Endothelial cell of umbilical vein (primary cell): ENCODE measurements at regions not wholly inside any gene's neighbourhood (a gene's known extent, or its start where the extent isn't known, plus 50 kb on each side); places are given as distances from the start of the nearest gene placed in this dataset.

Experiments used
- BruUV-seq: library from RNA; stranded (reverse); fragments of 400-500 nt; replicated peaks from 2 replicates; lab custom pipeline; 2021; lab: Mats Ljungman, UMichigan
- CTCF ChIA-PET: fragments of 300-600, 350-600 bp; sonication (Branson Sonifier 250); formaldehyde crosslinking; loops from one replicate; lab custom pipeline; 2021; ENCODE audit warnings: antibody characterized with exemption, inconsistent platforms; lab: Charles Lee
- POLR2A ChIA-PET: fragments of 300-600, 350-600 bp; sonication (Branson Sonifier 250); formaldehyde crosslinking; loops from one replicate; lab custom pipeline; 2021; ENCODE audit warnings: antibody characterized with exemption, inconsistent platforms; lab: Charles Lee
- DNase-seq: peaks from one replicate; pipeline ENCODE4 v3.0.0-alpha.2; 2011; ENCODE audit warnings: low read depth, low spot score
- FAIRE-seq: peaks from 2 replicates; lab custom pipeline; 2011; peaks lifted over from hg19 to GRCh38; lab: Jason Lieb, UNC
- H2AFZ ChIP-seq: 2 replicates; pipeline ENCODE4 v1.6.0; 2012; ENCODE audit warnings: low read depth, low read length, control low read depth, inconsistent platforms
- H3K27ac ChIP-seq: 2 replicates; pipeline ENCODE4 v1.5.1; 2011; ENCODE audit warnings: low read depth, mild to moderate bottlenecking, control low read depth, low read length, moderate library complexity; ENCODE audit not compliant: insufficient read depth
- H3K27me3 ChIP-seq, 2 experiments: 2 replicates each; pipeline versions ENCODE4 v1.6.0 to v1.6.1; 2011; ENCODE audit warnings: low read length in 2 of 2, mixed read lengths in 1 of 2; ENCODE audit not compliant: control insufficient read depth in 2 of 2, insufficient read depth in 2 of 2
- H3K36me3 ChIP-seq, 2 experiments: 2 replicates in 1 of 2; 3 replicates in 1 of 2; pipeline ENCODE4 v1.5.1; 2011; ENCODE audit warnings: low read length in 2 of 2, mild to moderate bottlenecking in 1 of 2, moderate library complexity in 1 of 2; ENCODE audit not compliant: control insufficient read depth in 2 of 2, insufficient read depth in 2 of 2; ENCODE audit errors: extremely low read depth in 1 of 2
- H3K4me1 ChIP-seq: 3 replicates; pipeline ENCODE4 v1.5.1; 2011; ENCODE audit warnings: mild to moderate bottlenecking, low read length; ENCODE audit not compliant: control insufficient read depth, insufficient read depth; ENCODE audit errors: extremely low read depth
- H3K4me2 ChIP-seq: 2 replicates; pipeline ENCODE4 v1.6.1; 2011; ENCODE audit warnings: low read length, control low read depth, mixed read lengths; ENCODE audit not compliant: insufficient read depth
- H3K4me3 ChIP-seq, 3 experiments: fragments of 200-600 bp in 1 of 3; sonication (generic), shearing (Covaris generic) in 1 of 3; replicated peaks in 1 of 3; 2 replicates each; pipeline ENCODE4 v1.5.1; 2011 to 2016; ENCODE audit warnings: control low read depth in 3 of 3, low read length in 3 of 3, mild to moderate bottlenecking in 2 of 3, inconsistent platforms in 1 of 3, low read depth in 1 of 3, moderate library complexity in 1 of 3; ENCODE audit not compliant: insufficient read depth in 1 of 3
- H3K79me2 ChIP-seq: 2 replicates; pipeline ENCODE4 v1.6.0; 2012; ENCODE audit warnings: low read length, inconsistent platforms; ENCODE audit not compliant: control insufficient read depth, insufficient read depth
- H3K9ac ChIP-seq: replicated peaks from 2 replicates; pipeline ENCODE3; 2011; ENCODE audit warnings: low read length, control low read depth; ENCODE audit not compliant: insufficient read depth; ENCODE audit errors: extremely low read depth
- H3K9me1 ChIP-seq: replicated peaks from 3 replicates; pipeline ENCODE4 v1.6.0; 2011; ENCODE audit warnings: mild to moderate bottlenecking, low read length; ENCODE audit not compliant: control insufficient read depth, insufficient read depth; ENCODE audit errors: extremely low read depth
- H3K9me3 ChIP-seq: replicated peaks from 2 replicates; pipeline ENCODE4 v1.5.1; 2012; ENCODE audit warnings: low read length, inconsistent platforms; ENCODE audit not compliant: control insufficient read depth, insufficient read depth
- H4K20me1 ChIP-seq: replicated peaks from 2 replicates; pipeline ENCODE3; 2011; ENCODE audit warnings: mild to moderate bottlenecking, low read length; ENCODE audit not compliant: control insufficient read depth, insufficient read depth; ENCODE audit errors: extremely low read depth
- EZH2 ChIP-seq: IDR thresholded peaks from 2 replicates; pipeline ENCODE4 v1.6.1; 2012; ENCODE audit warnings: borderline replicate concordance, low read depth, mild to moderate bottlenecking, moderate library complexity, low read length, inconsistent platforms; ENCODE audit not compliant: severe bottlenecking
- FOS ChIP-seq: IDR thresholded peaks from 2 replicates; pipeline ENCODE4 v1.6.1; 2011; ENCODE audit warnings: mild to moderate bottlenecking, low read length, moderate library complexity, borderline replicate concordance; ENCODE audit not compliant: insufficient read depth
- GATA2 ChIP-seq: IDR thresholded peaks from 2 replicates; pipeline ENCODE4 v1.7.0; 2011; ENCODE audit warnings: low read depth, mild to moderate bottlenecking, moderate library complexity, mixed read lengths, low read length; ENCODE audit not compliant: insufficient read length, insufficient read depth
- JUN ChIP-seq: IDR thresholded peaks from 2 replicates; pipeline ENCODE4 v1.6.1; 2011; ENCODE audit warnings: borderline replicate concordance, low read depth; ENCODE audit not compliant: insufficient read length, insufficient read depth
- MAX ChIP-seq: IDR thresholded peaks from 2 replicates; pipeline ENCODE4 v1.6.1; 2011; ENCODE audit not compliant: insufficient read depth, insufficient read length
- MYC ChIP-seq: IDR thresholded peaks from one replicate; pipeline ENCODE4 v1.6.1; 2011; ENCODE audit warnings: mild to moderate bottlenecking, low read depth, low read length
- POLR2A ChIP-seq: IDR thresholded peaks from 2 replicates; pipeline ENCODE4 v1.6.1; 2012; ENCODE audit warnings: low read depth, mild to moderate bottlenecking, control low read depth, low read length
- POLR2AphosphoS5 ChIP-seq: IDR thresholded peaks from 2 replicates; pipeline ENCODE4 v1.6.1; 2012; ENCODE audit warnings: low read depth, mild to moderate bottlenecking, control low read depth, low read length, moderate library complexity; ENCODE audit not compliant: insufficient read depth
- dilution Hi-C: fragments of 300-500 bp; cut with MboI; formaldehyde crosslinking; loops from one replicate; pipeline ENCODE4 v1.15.0; 2019; ENCODE audit warnings: low sequenced_read_pairs; ENCODE audit not compliant: extremely low pct_ligation_motif_present
- intact Hi-C: fragments of 100-400 bp; cut with micrococcal nuclease; formaldehyde crosslinking; loops from one replicate; pipeline ENCODE4 v1.10.0; 2022

GRCh38 chr13:40486518-40487163, 179.8 kb downstream of the FOXO1 start:
- H4K20me1 ChIP-seq, result no peaks in the 10 kb centered on the region
- no peaks in the 10 kb centered on the region for H3K79me2 ChIP-seq
- dilution Hi-C loops (no loop called here), intact Hi-C loops (no loop called here)
- CTCF ChIA-PET, result interaction anchor here (1.2 kb wide), 1 partner anchor 26 kb away, joined by 3 read pairs; no protein-coding TSS in a partner anchor
- no peaks in the 10 kb centered on the region for H3K9me1 ChIP-seq
- DNase-seq (no peak), FAIRE-seq (no peak)
- no peaks in the 10 kb centered on the region for H3K36me3 ChIP-seq
- TF ChIP-seq MAX, result no peak
- no peak for TF ChIP-seq JUN
- no peak for TF ChIP-seq MYC
- BruUV-seq, result no TSS peak
- H3K9ac ChIP-seq, result no peak overlapping the region
- no peak overlapping the region for H3K27ac ChIP-seq
- H2AFZ ChIP-seq, result no peak overlapping the region
- H3K4me2 ChIP-seq, result no peak overlapping the region
- H3K27me3 ChIP-seq, result no peaks in the 10 kb centered on the region
- H3K4me3 ChIP-seq, result no peak overlapping the region
- no peaks in the 10 kb centered on the region for H3K4me1 ChIP-seq
- no peaks in the 10 kb centered on the region for H3K9me3 ChIP-seq
- POLR2A ChIA-PET, result no interaction called here

- TF ChIP-seq POLR2AphosphoS5, result no peak
- TF ChIP-seq JUN, result no peak
- no peak for TF ChIP-seq MYC
- no peak for TF ChIP-seq GATA2
- TF ChIP-seq EZH2, result no peak
- TF ChIP-seq POLR2A, result no peak
- TF ChIP-seq FOS, result no peak
- no peak for TF ChIP-seq MAX
- no peak for FAIRE-seq
- dilution Hi-C loops, result no loop called here
Observed at GRCh38 chr13:40488869-40489391, 177.5 kb downstream of the FOXO1 start.

More at GRCh38 chr13:40488869-40489391, 177.5 kb downstream of the FOXO1 start:
- H3K9ac ChIP-seq, result no peak overlapping the region
- H3K36me3 ChIP-seq, result no peaks in the 10 kb centered on the region
- no peak for DNase-seq
- no peaks in the 10 kb centered on the region for H3K79me2 ChIP-seq
- CTCF ChIA-PET, result no interaction called here
- no peaks in the 10 kb centered on the region for H4K20me1 ChIP-seq
- H3K4me2 ChIP-seq, result no peak overlapping the region
- H3K27me3 ChIP-seq, result no peaks in the 10 kb centered on the region
- H3K4me1 ChIP-seq, result no peaks in the 10 kb centered on the region
- no peaks in the 10 kb centered on the region for H3K9me1 ChIP-seq
- H3K27ac ChIP-seq, result no peak overlapping the region
- BruUV-seq, result no TSS peak
- H2AFZ ChIP-seq, result no peak overlapping the region
- H3K9me3 ChIP-seq, result no peaks in the 10 kb centered on the region
- H3K4me3 ChIP-seq, result no peak overlapping the region
- intact Hi-C loops, result no loop called here
- POLR2A ChIA-PET, result no interaction called here
